Right hindlimb (tissue), 1 donor: ENCODE measurements at regions not wholly inside any gene's neighbourhood (a gene's known extent, or its start where the extent isn't known, plus 50 kb on each side); places are given as distances from the start of the nearest gene placed in this dataset.

Experiments used
- DNase-seq: peaks from one replicate; pipeline ENCODE4 v3.0.0-alpha.2; 2018

- no peak for DNase-seq
Measured at GRCh38 chr11:30735946-30736345, 149.8 kb upstream of the MPPED2 start.

GRCh38 chr11:30733748-30734147 is 147.6 kb upstream of the MPPED2 start:
- no peak for DNase-seq

- no peak for DNase-seq
Measured at GRCh38 chr11:30730011-30730410, 143.9 kb upstream of the MPPED2 start.

GRCh38 chr11:30729187-30729713 is 143.1 kb upstream of the MPPED2 start:
- no peak for DNase-seq

GRCh38 chr11:30725645-30726195 is 139.6 kb upstream of the MPPED2 start:
- no peak for DNase-seq

GRCh38 chr11:30724274-30724673 is 138.1 kb upstream of the MPPED2 start:
- no peak for DNase-seq

GRCh38 chr11:30719371-30719770 is 133.2 kb upstream of the MPPED2 start:
- no peak for DNase-seq

- no peak for DNase-seq
Measured at GRCh38 chr11:30717641-30718040, 131.5 kb upstream of the MPPED2 start.

- no peak for DNase-seq
Measured at GRCh38 chr11:30717009-30717408, 130.9 kb upstream of the MPPED2 start.

- no peak for DNase-seq
Measured at GRCh38 chr11:30712749-30713148, 126.6 kb upstream of the MPPED2 start.

- no peak for DNase-seq
Measured at GRCh38 chr11:30710221-30710620, 124.1 kb upstream of the MPPED2 start.

GRCh38 chr11:30707110-30707509 is 121.0 kb upstream of the MPPED2 start:
- DNase-seq, result no peak

GRCh38 chr11:30705913-30706675 is 119.9 kb upstream of the MPPED2 start:
- DNase-seq, result no peak

GRCh38 chr11:30698425-30698824 is 112.3 kb upstream of the MPPED2 start:
- no peak for DNase-seq

GRCh38 chr11:30697032-30697431 is 110.9 kb upstream of the MPPED2 start:
- DNase-seq, result peak; percentile 36

GRCh38 chr11:30684772-30685171 is 98.6 kb upstream of the MPPED2 start:
- no peak for DNase-seq

- no peak for DNase-seq
Measured at GRCh38 chr11:30683176-30683575, 97.0 kb upstream of the MPPED2 start.

GRCh38 chr11:30666817-30667216 is 80.7 kb upstream of the MPPED2 start:
- DNase-seq, result no peak

GRCh38 chr11:30665067-30665466 is 78.9 kb upstream of the MPPED2 start:
- DNase-seq, result no peak

- no peak for DNase-seq
Measured at GRCh38 chr11:30653606-30654005, 67.5 kb upstream of the MPPED2 start.

GRCh38 chr11:30652801-30653200 is 66.6 kb upstream of the MPPED2 start:
- no peak for DNase-seq

- DNase-seq, result no peak
Measured at GRCh38 chr11:30650266-30650665, 64.1 kb upstream of the MPPED2 start.
